ENCODE measurements at regions not wholly inside any gene's neighbourhood (a gene's known extent, or its start where the extent isn't known, plus 50 kb on each side); places are given as distances from the start of the nearest gene placed in this dataset.

DNA sequence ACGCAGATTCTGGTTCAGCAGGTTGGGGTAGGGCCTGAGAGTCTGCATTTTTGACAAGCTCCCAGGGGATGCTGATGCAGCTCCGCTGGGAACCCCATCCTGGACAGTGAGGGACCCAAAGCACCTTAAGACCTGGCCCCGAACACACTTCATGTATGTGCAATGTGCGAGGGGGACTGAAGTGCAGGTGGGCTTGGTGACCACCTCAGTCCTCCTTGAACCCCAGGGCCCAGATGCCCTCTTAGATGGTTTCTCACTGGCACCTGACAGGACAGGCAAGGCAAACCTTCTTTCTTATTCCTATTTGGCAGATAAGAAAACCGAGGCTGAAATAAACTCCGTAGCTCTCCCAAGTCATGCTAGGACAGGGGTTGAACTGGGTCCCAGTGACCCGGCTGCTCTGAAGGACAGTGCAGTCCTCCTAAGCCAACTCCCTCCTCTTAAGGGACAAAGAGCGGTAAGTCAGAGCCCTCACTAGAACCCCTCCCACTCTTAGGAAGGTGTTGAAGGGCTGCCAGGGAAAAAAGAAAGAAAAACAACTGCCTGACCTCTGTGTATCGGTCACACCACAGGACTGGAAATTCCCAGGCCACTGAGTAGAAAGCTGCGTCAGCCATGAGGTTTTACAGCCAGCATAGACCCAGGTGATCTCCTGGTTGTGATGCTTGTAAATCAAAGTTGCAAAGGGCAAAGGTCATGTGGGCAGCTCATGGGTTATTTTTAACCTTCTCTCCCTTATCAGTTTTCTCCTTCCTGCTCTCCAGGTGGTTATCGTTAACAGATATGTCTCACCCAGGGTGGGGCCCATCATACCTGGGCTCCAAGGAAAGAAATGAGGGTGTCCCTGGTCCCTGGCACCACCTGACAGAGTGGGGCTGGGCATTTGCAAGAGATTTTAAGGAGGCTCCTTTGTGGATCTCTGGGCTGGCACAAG, 90.9 kb upstream of the SMNDC1 start:
- Mint-ChIP-seq H3K36me3 (no peaks in the 10 kb centered on the region), H3K27ac (peak overlapping the region in 1 of 6 donors; percentile 7), H3K4me3 (no peak overlapping the region), H3K27me3 (peaks cover 15 to 34% (median 28%) of the 10 kb centered on the region in 3 donors), H3K4me1 (no peaks in the 10 kb centered on the region), H3K9me3 (peaks cover 0 to 4% (median 0%) of the 10 kb centered on the region in 7 donors)
- ATAC-seq (ENCODE audit: low read depth in 2 of 2): peak; percentile 21 to 42
- DNase-seq: no peak

DNA sequence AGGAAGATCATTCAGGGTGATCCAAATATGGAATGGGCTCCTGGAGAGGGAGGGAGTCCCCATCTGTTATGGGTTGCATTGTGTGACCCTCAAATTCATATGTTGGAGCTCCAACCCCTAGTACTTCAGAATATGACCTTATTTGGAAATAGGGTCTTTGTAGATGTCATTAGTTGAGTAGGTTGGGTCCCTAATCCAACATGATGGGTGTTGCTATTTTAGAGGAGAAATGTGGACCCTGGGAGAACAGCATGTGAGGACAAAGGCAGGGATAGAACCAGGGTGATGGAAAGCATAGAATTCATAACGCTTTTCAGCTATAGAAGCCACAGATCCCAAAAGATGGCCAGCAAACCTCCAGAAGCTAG, 91.5 kb upstream of the SMNDC1 start:
- H3K27ac Mint-ChIP-seq: no peak overlapping the region
- no peak for ATAC-seq (ENCODE audit: low read depth in 2 of 2)
- peaks cover 15 to 34% (median 28%) of the 10 kb centered on the region in 3 donors for H3K27me3 Mint-ChIP-seq
- H3K9me3 Mint-ChIP-seq: peaks cover 0 to 4% (median 0%) of the 10 kb centered on the region in 7 donors
- H3K4me3 Mint-ChIP-seq: no peak overlapping the region
- no peaks in the 10 kb centered on the region for H3K36me3 Mint-ChIP-seq
- no peak for DNase-seq
- H3K4me1 Mint-ChIP-seq: no peaks in the 10 kb centered on the region

GRCh38 chr10:110397856-110398255, 93.1 kb upstream of the SMNDC1 start:
- Mint-ChIP-seq H3K4me3 (no peak overlapping the region), H3K27ac (peak overlapping the region in 1 of 6 donors; percentile 73), H3K4me1 (no peaks in the 10 kb centered on the region), H3K9me3 (peaks cover 0 to 4% (median 0%) of the 10 kb centered on the region in 7 donors), H3K27me3 (peaks cover 15 to 35% (median 23%) of the 10 kb centered on the region in 3 donors), H3K36me3 (no peaks in the 10 kb centered on the region)
- no peak for ATAC-seq (ENCODE audit: low read depth in 2 of 2)
- no peak for DNase-seq

DNA sequence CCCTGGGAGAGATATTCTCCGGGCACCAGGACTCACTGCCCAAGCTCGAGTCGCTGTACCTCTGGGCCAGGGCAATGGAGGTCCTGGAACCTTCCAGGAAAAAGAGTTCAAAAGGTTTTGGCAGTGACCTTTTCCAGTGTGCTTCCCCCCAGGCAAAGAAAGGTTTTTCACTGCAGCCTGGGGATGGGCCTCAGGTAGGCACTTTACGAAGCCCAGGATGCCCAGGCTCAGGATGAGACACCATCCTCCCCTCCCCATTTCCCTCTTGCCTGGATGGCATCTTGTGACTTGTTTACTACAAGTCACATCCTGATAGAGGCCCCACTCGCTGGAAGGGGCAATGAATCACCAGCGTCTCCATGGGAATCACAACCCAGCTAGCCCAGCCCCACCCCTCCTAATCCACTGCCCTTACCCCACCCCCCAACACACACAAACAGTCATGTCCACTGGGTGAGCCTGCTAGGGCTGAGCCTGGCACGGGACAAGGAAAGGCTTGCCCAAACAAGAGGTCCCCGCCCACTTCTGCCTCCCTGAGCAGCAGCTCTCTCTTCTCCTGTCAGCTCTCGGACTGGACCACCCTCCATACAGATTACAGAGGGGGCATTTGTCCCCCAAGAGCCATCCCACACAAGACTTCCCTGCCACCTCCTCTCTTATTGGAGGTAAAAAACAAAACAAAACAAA, 93.8 kb upstream of the SMNDC1 start:
- H3K9me3 Mint-ChIP-seq: peaks cover 0 to 4% (median 0%) of the 10 kb centered on the region in 7 donors
- H3K27me3 Mint-ChIP-seq: peaks cover 9 to 33% (median 16%) of the 10 kb centered on the region in 3 donors
- DNase-seq (no peak), ATAC-seq (ENCODE audit: low read depth in 2 of 2) (no peak)
- no peaks in the 10 kb centered on the region for H3K4me1 Mint-ChIP-seq
- peak overlapping the region in 1 of 6 donors; percentile 52 for H3K27ac Mint-ChIP-seq
- no peak overlapping the region for H3K4me3 Mint-ChIP-seq
- H3K36me3 Mint-ChIP-seq: no peaks in the 10 kb centered on the region

- Mint-ChIP-seq H3K27ac (peak overlapping the region in 2 of 6 donors; percentile 28 to 36), H3K9me3 (peaks cover 0 to 4% (median 0%) of the 10 kb centered on the region in 7 donors), H3K27me3 (peaks cover 7 to 27% (median 9%) of the 10 kb centered on the region in 3 donors), H3K4me3 (no peak overlapping the region), H3K4me1 (no peaks in the 10 kb centered on the region), H3K36me3 (no peaks in the 10 kb centered on the region)
- DNase-seq: no peak
- ATAC-seq (ENCODE audit: low read depth in 2 of 2): no peak
Observed at GRCh38 chr10:110399106-110399964, 94.6 kb upstream of the SMNDC1 start.

DNA sequence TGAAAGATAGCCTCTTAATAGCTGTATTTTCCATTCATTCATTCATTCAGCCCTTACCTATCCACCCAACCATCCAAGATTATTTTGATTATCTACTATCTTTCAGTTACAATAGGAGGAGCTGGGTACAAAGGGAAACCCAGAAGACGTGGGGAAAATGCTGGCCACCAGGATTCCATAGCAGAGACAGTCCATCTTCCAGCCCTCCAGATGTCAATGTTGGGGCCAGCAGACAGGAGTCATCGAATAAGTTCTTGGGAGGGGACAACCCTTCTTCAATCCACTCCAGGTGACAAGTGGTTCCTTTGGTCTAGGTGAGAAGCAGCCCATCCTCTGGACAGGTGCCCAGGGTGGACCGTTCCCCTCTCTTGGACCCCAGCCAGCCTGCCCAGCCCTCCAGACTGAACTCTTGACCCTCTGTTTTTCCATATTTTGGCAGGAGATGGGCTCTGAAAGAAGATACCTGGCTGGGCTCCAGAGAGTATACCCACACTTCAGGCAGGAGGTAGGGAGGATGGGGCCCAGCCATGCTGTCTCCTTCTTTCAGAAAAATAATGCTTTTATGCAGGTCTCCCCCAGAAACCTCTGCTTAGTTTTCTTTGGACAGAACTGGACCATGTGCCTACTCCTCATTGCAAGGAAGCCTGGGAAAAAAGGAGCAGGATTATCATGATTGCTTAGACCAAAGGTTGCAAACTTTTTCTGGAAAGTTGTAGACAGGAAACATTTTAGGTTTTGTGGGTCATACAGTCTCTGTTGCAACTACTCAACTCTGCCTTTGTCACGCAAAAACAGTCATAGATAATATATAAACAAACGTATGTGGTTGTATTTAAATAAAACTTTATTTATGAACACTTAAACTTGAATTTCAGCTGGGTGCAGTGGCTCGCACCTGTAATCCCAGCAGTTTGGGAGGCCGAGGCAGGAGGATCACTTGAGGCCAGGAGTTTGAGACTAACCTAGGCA, 95.5 kb upstream of the SMNDC1 start:
- Mint-ChIP-seq H3K27me3 (peaks cover 7 to 27% (median 7%) of the 10 kb centered on the region in 3 donors), H3K27ac (peak overlapping the region in 1 of 6 donors; percentile 11), H3K4me1 (peaks cover 0 to 4% (median 0%) of the 10 kb centered on the region in 3 donors), H3K4me3 (no peak overlapping the region), H3K9me3 (no peaks in the 10 kb centered on the region), H3K36me3 (no peaks in the 10 kb centered on the region)
- DNase-seq (no peak), ATAC-seq (ENCODE audit: low read depth in 2 of 2) (no peak)

GRCh38 chr10:110401401-110402076, 96.2 kb upstream of the DUSP5 start:
- H3K4me1 Mint-ChIP-seq: peaks cover 0 to 4% (median 0%) of the 10 kb centered on the region in 3 donors
- H3K27ac Mint-ChIP-seq: peak overlapping the region in 2 of 6 donors; percentile 74 to 81
- H3K36me3 Mint-ChIP-seq: no peaks in the 10 kb centered on the region
- DNase-seq (no peak), ATAC-seq (ENCODE audit: low read depth in 2 of 2) (no peak)
- no peaks in the 10 kb centered on the region for H3K9me3 Mint-ChIP-seq
- peaks cover 13 to 39% (median 20%) of the 10 kb centered on the region in 3 donors for H3K27me3 Mint-ChIP-seq
- no peak overlapping the region for H3K4me3 Mint-ChIP-seq

DNA sequence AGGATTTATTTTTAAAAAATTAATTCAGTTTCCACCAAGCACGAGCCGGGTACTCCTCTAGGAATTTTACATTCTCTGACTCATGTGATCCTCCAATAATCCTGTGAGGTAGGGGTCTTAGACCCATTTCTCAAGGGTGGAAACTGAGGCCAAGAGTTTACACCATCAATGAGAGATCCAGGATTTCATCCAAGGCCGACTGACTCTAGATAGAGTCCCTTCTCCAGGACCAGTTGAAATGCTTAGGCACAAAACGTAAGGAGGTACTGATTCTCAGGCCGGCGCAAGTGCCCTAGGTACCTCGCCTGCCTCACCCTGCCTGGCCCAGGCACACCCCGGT, 95.7 kb upstream of the DUSP5 start:
- no peak for DNase-seq
- Mint-ChIP-seq H3K4me3 (no peak overlapping the region), H3K27me3 (peaks cover 13 to 43% (median 25%) of the 10 kb centered on the region in 3 donors), H3K9me3 (no peaks in the 10 kb centered on the region), H3K4me1 (peaks cover 0 to 4% (median 0%) of the 10 kb centered on the region in 3 donors), H3K36me3 (no peaks in the 10 kb centered on the region), H3K27ac (peak overlapping the region in 1 of 6 donors; percentile 57)
- no peak for ATAC-seq (ENCODE audit: low read depth in 2 of 2)

- Mint-ChIP-seq H3K4me1 (peaks cover 0 to 8% (median 4%) of the 10 kb centered on the region in 3 donors), H3K9me3 (no peaks in the 10 kb centered on the region), H3K27me3 (peaks cover 16 to 54% (median 35%) of the 10 kb centered on the region in 3 donors), H3K36me3 (no peaks in the 10 kb centered on the region), H3K27ac (peak overlapping the region in 1 of 6 donors; percentile 16), H3K4me3 (no peak overlapping the region)
- ATAC-seq (ENCODE audit: low read depth in 2 of 2) (no peak), DNase-seq (no peak)
Observed at GRCh38 chr10:110403593-110403992, 94.1 kb upstream of the DUSP5 start.

DNA sequence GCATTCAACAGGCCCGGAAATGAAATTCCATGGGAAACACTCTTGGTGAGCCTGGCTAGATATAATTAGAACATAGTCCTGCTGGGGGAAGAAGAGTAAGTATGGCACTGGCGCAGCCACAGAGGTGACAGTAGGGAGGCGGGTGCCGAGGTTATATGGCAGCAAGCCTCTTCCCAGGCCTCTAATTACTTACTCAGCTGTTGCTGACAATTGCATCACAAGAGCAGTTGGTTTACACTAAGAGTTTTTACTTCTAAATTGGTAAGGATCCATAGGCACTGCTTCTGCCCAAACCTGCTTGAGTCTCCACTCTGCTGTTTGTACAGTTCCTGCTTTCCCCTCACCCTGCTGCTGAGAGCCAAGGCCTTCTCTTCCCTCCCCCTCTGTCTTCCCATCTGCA, 93.3 kb upstream of the DUSP5 start:
- Mint-ChIP-seq H3K27me3 (peaks cover 10 to 55% (median 41%) of the 10 kb centered on the region in 3 donors), H3K27ac (no peak overlapping the region), H3K4me3 (peak overlapping the region in 1 of 8 donors; percentile 82), H3K36me3 (no peaks in the 10 kb centered on the region), H3K9me3 (no peaks in the 10 kb centered on the region), H3K4me1 (peaks cover 3 to 12% (median 10%) of the 10 kb centered on the region in 3 donors)
- ATAC-seq (ENCODE audit: low read depth in 2 of 2) (no peak), DNase-seq (no peak)

- H3K27me3 Mint-ChIP-seq: peaks cover 12 to 55% (median 41%) of the 10 kb centered on the region in 3 donors
Observed at GRCh38 chr10:110404825-110405224, 92.9 kb upstream of the DUSP5 start.

GRCh38 chr10:110405380-110405779, 92.3 kb upstream of the DUSP5 start:
- Mint-ChIP-seq H3K27ac (no peak overlapping the region), H3K36me3 (no peaks in the 10 kb centered on the region), H3K4me3 (no peak overlapping the region), H3K4me1 (peaks cover 13 to 22% (median 19%) of the 10 kb centered on the region in 3 donors), H3K9me3 (no peaks in the 10 kb centered on the region), H3K27me3 (peaks cover 15 to 55% (median 41%) of the 10 kb centered on the region in 3 donors)
- ATAC-seq (ENCODE audit: low read depth in 2 of 2) (no peak), DNase-seq (no peak)

More at GRCh38 chr10:110404825-110405224, 92.9 kb upstream of the DUSP5 start:
- no peak for ATAC-seq (ENCODE audit: low read depth in 2 of 2)
- Mint-ChIP-seq H3K4me1 (peaks cover 7 to 16% (median 14%) of the 10 kb centered on the region in 3 donors), H3K27ac (no peak overlapping the region), H3K36me3 (no peaks in the 10 kb centered on the region), H3K9me3 (no peaks in the 10 kb centered on the region), H3K4me3 (peak overlapping the region in 2 of 8 donors; percentile 34 to 82)
- DNase-seq: no peak

Measured in naive B cell (primary cell).